Esophagus muscularis mucosa (tissue), 4 donors: ENCODE measurements at regions not wholly inside any gene's neighbourhood (a gene's known extent, or its start where the extent isn't known, plus 50 kb on each side); places are given as distances from the start of the nearest gene placed in this dataset.

Experiments used
- DNase-seq: peaks from one replicate; pipeline ENCODE4 v3.0.0-alpha.2; 2017; ENCODE audit errors: extremely low spot score
- H3K27ac ChIP-seq, 4 donors: fragments of 200-600 bp; sonication (generic); replicated peaks in 1 of 4; 1 replicate in 3 of 4; 2 replicates in 1 of 4; pipeline ENCODE4 v1.5.1; 2016 to 2019; ENCODE audit warnings: mild to moderate bottlenecking in 1 of 4
- H3K27me3 ChIP-seq, 4 donors: fragments of 200-600 bp; sonication (generic); one replicate each; pipeline versions ENCODE4 v1.5.1 to v1.6.0; 2016 to 2019
- H3K36me3 ChIP-seq, 4 donors: fragments of 200-600 bp; sonication (generic); one replicate each; pipeline ENCODE4 v1.5.1; 2016 to 2019
- H3K4me1 ChIP-seq, 4 donors: fragments of 200-600 bp; sonication (generic); one replicate each; pipeline ENCODE4 v1.5.1; 2016 to 2019
- H3K4me3 ChIP-seq, 4 donors: fragments of 200-600 bp; sonication (generic); 1 replicate in 2 of 4; 2 replicates in 2 of 4; pipeline ENCODE4 v1.5.1; 2016 to 2019; ENCODE audit warnings: mild to moderate bottlenecking in 4 of 4, moderate library complexity in 1 of 4
- H3K9me3 ChIP-seq, 4 donors: fragments of 200-600 bp; sonication (generic); 1 replicate in 3 of 4; 2 replicates in 1 of 4; pipeline ENCODE4 v1.5.1; 2016 to 2019
- CTCF ChIP-seq, 3 experiments: fragments of 200-600 bp in 2 of 3; fragments of 450-650 bp in 1 of 3; sonication (generic) in 2 of 3; IDR thresholded peaks; one replicate each; pipeline ENCODE4 v1.5.1; 2017 to 2019; ENCODE audit warnings: antibody characterized with exemption in 3 of 3, mild to moderate bottlenecking in 2 of 3, moderate library complexity in 1 of 3
- EP300 ChIP-seq: sonication (generic); formaldehyde crosslinking; IDR thresholded peaks from one replicate; pipeline ENCODE4 v1.6.1; 2017; ENCODE audit warnings: antibody characterized with exemption
- POLR2A ChIP-seq: fragments of 450-650 bp; IDR thresholded peaks from one replicate; pipeline ENCODE4 v1.6.1; 2017; ENCODE audit warnings: antibody characterized with exemption, moderate library complexity, mild to moderate bottlenecking, low read depth
- POLR2AphosphoS5 ChIP-seq, 2 donors: sonication (generic); formaldehyde crosslinking; IDR thresholded peaks; one replicate each; pipeline ENCODE4 v1.6.1; 2017; ENCODE audit warnings: antibody characterized with exemption in 2 of 2
- WGBS: methylation state at CpG from one replicate; pipeline ENCODE4 v1.1.5; 2018; 5-methylcytosine and 5-hydroxymethylcytosine counted together
- intact Hi-C: fragments of 100-400 bp; cut with DNase I; formaldehyde crosslinking; loops from one replicate; pipeline ENCODE4 v1.15.1; 2023

- TF ChIP-seq CTCF (IDR thresholded peaks at IDR 0.05), result no peak
- TF ChIP-seq POLR2AphosphoS5 (IDR thresholded peaks at IDR 0.05), result no peak
- no peak for TF ChIP-seq POLR2A
- no peak for TF ChIP-seq EP300
- Histone ChIP-seq H3K4me3 (no peak overlapping the region), H3K27ac (no peak overlapping the region), H3K36me3 (no peaks in the 10 kb centered on the region), H3K9me3 (no peaks in the 10 kb centered on the region), H3K4me1 (no peaks in the 10 kb centered on the region), H3K27me3 (no peaks in the 10 kb centered on the region)
- 87% methylated on average over 1 of the region's 1 CpG for WGBS
- DNase-seq, result no peak
- intact Hi-C loops, result no loop called here
These were observed 464.5 kb downstream of the GXYLT1 start for GRCh38 chr12:41680155-41680554.

GRCh38 chr12:41663598-41664265 is 475.6 kb downstream of the PDZRN4 start:
- DNase-seq, result no peak
- Histone ChIP-seq H3K4me3 (no peak overlapping the region), H3K9me3 (no peaks in the 10 kb centered on the region), H3K4me1 (no peaks in the 10 kb centered on the region), H3K36me3 (no peaks in the 10 kb centered on the region), H3K27ac (no peak overlapping the region), H3K27me3 (no peaks in the 10 kb centered on the region)
- intact Hi-C loops, result loop anchor here (10.0 kb wide), 1 partner anchor 399 kb away; no protein-coding TSS in a partner anchor
- WGBS, result 25% methylated on average over 4 of the region's 4 CpGs
- TF ChIP-seq CTCF (IDR thresholded peaks at IDR 0.05) (peak in 2 of 3 experiments; percentile 33 to 63), POLR2AphosphoS5 (IDR thresholded peaks at IDR 0.05) (no peak)

- no peaks in the 10 kb centered on the region for H3K9me3 ChIP-seq
- TF ChIP-seq EP300 (no peak), POLR2AphosphoS5 (IDR thresholded peaks at IDR 0.05) (no peak), POLR2A (no peak), CTCF (IDR thresholded peaks at IDR 0.05) (no peak)
- no peaks in the 10 kb centered on the region for H3K36me3 ChIP-seq
- DNase-seq, result no peak
- H3K27me3 ChIP-seq, result no peaks in the 10 kb centered on the region
- WGBS, result 79% methylated on average over 4 of the region's 4 CpGs
- H3K4me1 ChIP-seq, result no peaks in the 10 kb centered on the region
- H3K27ac ChIP-seq, result no peak overlapping the region
- H3K4me3 ChIP-seq, result no peak overlapping the region
- intact Hi-C loops, result loop anchor here (10.0 kb wide), 1 partner anchor 396 kb away; no protein-coding TSS in a partner anchor
These were observed 473.1 kb downstream of the PDZRN4 start for GRCh38 chr12:41661141-41661765.

- Histone ChIP-seq H3K36me3 (no peaks in the 10 kb centered on the region), H3K9me3 (no peaks in the 10 kb centered on the region), H3K27ac (no peak overlapping the region), H3K4me3 (no peak overlapping the region), H3K27me3 (no peaks in the 10 kb centered on the region), H3K4me1 (no peaks in the 10 kb centered on the region)
- TF ChIP-seq EP300 (no peak), CTCF (IDR thresholded peaks at IDR 0.05) (no peak), POLR2A (no peak), POLR2AphosphoS5 (IDR thresholded peaks at IDR 0.05) (no peak)
- 95% methylated on average over 1 of the region's 1 CpG for WGBS
- no peak for DNase-seq
- intact Hi-C loops, result no loop called here
These were observed 468.3 kb downstream of the PDZRN4 start for GRCh38 chr12:41656454-41656853.
